ENCODE measurements at regions not wholly inside any gene's neighbourhood (a gene's known extent, or its start where the extent isn't known, plus 50 kb on each side); places are given as distances from the start of the nearest gene placed in this dataset.

- Histone ChIP-seq H3K36me3 (ENCODE audit: control insufficient read depth, insufficient read depth, low read length) (no peaks in the 10 kb centered on the region), H3K27me3 (ENCODE audit: control insufficient read depth, insufficient read depth, low read length, poor library complexity, severe bottlenecking) (no peaks in the 10 kb centered on the region), H3K4me3 (ENCODE audit: low read length) (no peak overlapping the region), H3K9ac (ENCODE audit: extremely low read depth, low read length, poor library complexity, severe bottlenecking) (no peak overlapping the region), H3K9me3 (ENCODE audit: control insufficient read depth, low read length) (no peaks in the 10 kb centered on the region), H3K27ac (ENCODE audit: low read depth, low read length) (no peak overlapping the region), H3K4me1 (ENCODE audit: control insufficient read depth, insufficient read depth, low read length) (no peaks in the 10 kb centered on the region)
- Mint-ChIP-seq H3K27ac (no peak overlapping the region), H3K9me3 (no peaks in the 10 kb centered on the region), H3K4me3 (no peak overlapping the region), H3K36me3 (ENCODE audit: low read depth) (no peaks in the 10 kb centered on the region), H3K27me3 (ENCODE audit: insufficient read depth) (no peaks in the 10 kb centered on the region), H3K4me1 (no peaks in the 10 kb centered on the region)
- no peak for DNase-seq
- TF ChIP-seq CTCF (conservative IDR thresholded peaks at IDR 0.05), result no peak
- 81 to 100% methylated on average over 2 of the region's 2 CpGs for WGBS, 2 experiments (ENCODE audit: insufficient coverage in 1 of 2, insufficient read length in 1 of 2)
Measured at GRCh38 chr16:65327346-65327745, 205.5 kb upstream of the CDH11 start.

- WGBS, 2 experiments (ENCODE audit: insufficient coverage in 1 of 2, insufficient read length in 1 of 2), result 83 to 97% methylated on average over 1 to 2 of the region's 2 CpGs
- no peak for DNase-seq
- H3K4me3 Mint-ChIP-seq, result no peak overlapping the region
Measured at GRCh38 chr16:65323655-65324237, 201.9 kb upstream of the CDH11 start.

GRCh38 chr16:65319621-65320231 lies 197.9 kb upstream of the CDH11 start:
- Histone ChIP-seq H3K36me3 (ENCODE audit: control insufficient read depth, insufficient read depth, low read length) (no peaks in the 10 kb centered on the region), H3K27ac (ENCODE audit: low read depth, low read length) (no peak overlapping the region), H3K27me3 (ENCODE audit: control insufficient read depth, insufficient read depth, low read length, poor library complexity, severe bottlenecking) (no peaks in the 10 kb centered on the region), H3K4me3 (ENCODE audit: low read length) (no peak overlapping the region), H3K9me3 (ENCODE audit: control insufficient read depth, low read length) (no peaks in the 10 kb centered on the region), H3K9ac (ENCODE audit: extremely low read depth, low read length, poor library complexity, severe bottlenecking) (no peak overlapping the region), H3K4me1 (ENCODE audit: control insufficient read depth, insufficient read depth, low read length) (no peaks in the 10 kb centered on the region)
- no peak for TF ChIP-seq CTCF (conservative IDR thresholded peaks at IDR 0.05)
- Mint-ChIP-seq H3K4me3 (no peak overlapping the region), H3K36me3 (ENCODE audit: low read depth) (no peaks in the 10 kb centered on the region), H3K4me1 (peaks cover 16% of the 10 kb centered on the region), H3K27me3 (ENCODE audit: insufficient read depth) (no peaks in the 10 kb centered on the region), H3K27ac (no peak overlapping the region), H3K9me3 (no peaks in the 10 kb centered on the region)
- 47 to 64% methylated on average over 6 of the region's 6 CpGs for whole genome bisulfite sequencing, 2 experiments (ENCODE audit: insufficient coverage in 1 of 2, insufficient read length in 1 of 2)
- no peak for DNase-seq

More at GRCh38 chr16:65323655-65324237, 201.9 kb upstream of the CDH11 start:
- H3K36me3 Mint-ChIP-seq (ENCODE audit: low read depth), result no peaks in the 10 kb centered on the region
- H3K9me3 ChIP-seq (ENCODE audit: control insufficient read depth, low read length), result no peaks in the 10 kb centered on the region
- H3K27me3 Mint-ChIP-seq (ENCODE audit: insufficient read depth), result no peaks in the 10 kb centered on the region
- H3K9me3 Mint-ChIP-seq, result no peaks in the 10 kb centered on the region
- no peaks in the 10 kb centered on the region for H3K27me3 ChIP-seq (ENCODE audit: control insufficient read depth, insufficient read depth, low read length, poor library complexity, severe bottlenecking)
- H3K27ac ChIP-seq (ENCODE audit: low read depth, low read length), result no peak overlapping the region
- H3K4me3 ChIP-seq (ENCODE audit: low read length), result no peak overlapping the region
- H3K9ac ChIP-seq (ENCODE audit: extremely low read depth, low read length, poor library complexity, severe bottlenecking), result no peak overlapping the region
- TF ChIP-seq CTCF (conservative IDR thresholded peaks at IDR 0.05), result no peak
- H3K36me3 ChIP-seq (ENCODE audit: control insufficient read depth, insufficient read depth, low read length), result no peaks in the 10 kb centered on the region
- H3K4me1 ChIP-seq (ENCODE audit: control insufficient read depth, insufficient read depth, low read length), result no peaks in the 10 kb centered on the region
- H3K4me1 Mint-ChIP-seq, result peaks cover 7% of the 10 kb centered on the region
- H3K27ac Mint-ChIP-seq, result no peak overlapping the region

Data from endodermal cell (in vitro differentiated cells).